Epithelial cell of proximal tubule (primary cell): ENCODE measurements at regions not wholly inside any gene's neighbourhood (a gene's known extent, or its start where the extent isn't known, plus 50 kb on each side); places are given as distances from the start of the nearest gene placed in this dataset.

ENCODE experiments used
- DNase-seq: peaks from one replicate; pipeline ENCODE4 v3.0.0-alpha.2; 2011; ENCODE audit warnings: low read depth
- H3K4me3 ChIP-seq: 2 replicates; pipeline ENCODE4 v1.5.1; 2011; ENCODE audit warnings: low read depth, mild to moderate bottlenecking, low read length
- CTCF ChIP-seq: conservative IDR thresholded peaks from 2 replicates; pipeline ENCODE4 v1.5.1; 2012; ENCODE audit warnings: low read depth, mild to moderate bottlenecking, low read length

DNA sequence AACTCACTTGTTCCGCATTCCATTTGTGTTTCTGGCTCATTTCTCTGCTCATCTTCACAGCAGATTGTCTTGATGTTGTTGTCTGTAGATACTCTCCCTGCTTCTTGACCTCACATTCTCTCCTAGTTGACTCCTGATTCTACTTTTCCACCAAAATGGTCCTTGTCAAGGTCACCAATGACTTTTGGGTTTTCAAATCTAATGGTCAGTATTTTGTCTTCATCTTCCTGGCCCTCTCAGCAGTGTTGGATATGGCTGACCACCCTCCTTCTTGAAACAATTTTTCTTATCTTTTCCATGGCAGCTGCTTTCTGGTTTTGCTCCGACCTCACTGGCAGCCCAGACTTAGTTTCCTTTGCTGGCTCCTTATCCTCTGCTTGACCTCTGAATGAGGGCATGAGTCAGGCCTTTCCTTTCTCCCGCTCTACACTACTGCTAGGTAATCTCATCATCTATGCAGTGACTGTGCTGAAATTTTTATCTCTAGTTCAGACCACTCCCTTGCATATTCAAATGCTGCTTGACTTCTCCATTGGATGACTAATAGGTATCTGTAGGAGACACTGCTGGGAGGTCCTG, 386.6 kb upstream of the SPRED2 start:
- H3K4me3 ChIP-seq = no peak overlapping the region
- TF ChIP-seq CTCF = no peak
- DNase-seq = no peak

DNA sequence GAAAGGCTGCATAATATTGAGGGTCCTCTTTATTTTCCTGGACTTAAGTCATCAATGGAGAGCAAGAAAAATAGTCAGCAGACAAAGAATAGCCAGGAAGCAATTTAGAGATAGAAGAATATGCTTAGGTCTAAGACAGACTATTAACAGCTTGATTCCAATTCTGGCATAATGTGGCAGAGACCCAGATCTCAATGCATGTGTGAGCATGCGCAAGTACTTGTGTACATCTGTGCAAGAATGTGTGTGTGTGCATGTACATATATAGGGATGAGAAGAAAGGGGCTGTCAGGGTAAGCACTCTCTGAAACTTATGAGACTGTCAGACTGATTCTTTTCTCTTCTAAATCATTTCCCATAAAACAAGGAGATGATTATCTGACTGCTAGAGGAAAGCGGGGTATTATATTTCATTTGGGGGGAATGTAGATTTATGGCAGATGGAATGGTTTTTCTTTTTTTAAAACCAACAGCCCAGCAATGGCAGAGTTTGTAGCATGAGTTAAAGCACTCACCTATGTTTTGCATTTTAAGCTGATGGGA, 381.3 kb upstream of the SPRED2 start:
- DNase-seq = no peak
- H3K4me3 ChIP-seq = no peak overlapping the region
- TF ChIP-seq CTCF = no peak

DNA sequence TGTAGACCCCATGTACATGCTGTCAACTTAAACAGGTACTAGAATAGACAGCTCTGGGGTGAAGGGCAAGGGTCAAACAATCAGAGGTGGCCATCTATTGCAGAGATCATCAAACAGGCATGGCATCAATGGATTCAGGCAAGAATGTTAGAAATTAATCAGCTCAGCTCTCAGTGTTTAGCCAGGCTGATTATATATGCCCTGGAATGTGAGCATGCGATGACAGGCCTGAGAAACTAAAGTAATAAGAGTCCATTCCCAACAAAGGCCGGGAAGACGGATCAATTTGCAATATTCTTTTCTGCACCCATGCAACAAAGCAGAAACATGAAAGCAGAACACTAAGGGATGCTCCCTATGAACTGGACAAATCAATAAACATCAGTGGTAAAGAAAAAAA, 380.5 kb upstream of the SPRED2 start:
- no peak overlapping the region for H3K4me3 ChIP-seq
- DNase-seq = no peak
- no peak for TF ChIP-seq CTCF

- no peak for DNase-seq
- H3K4me3 ChIP-seq = no peak overlapping the region
- no peak for TF ChIP-seq CTCF
These were observed 375.5 kb upstream of the SPRED2 start for GRCh38 chr2:65807942-65808341.

GRCh38 chr2:65804777-65805176, 372.4 kb upstream of the SPRED2 start:
- TF ChIP-seq CTCF = no peak
- DNase-seq = no peak
- no peak overlapping the region for H3K4me3 ChIP-seq

- no peak for DNase-seq
- H3K4me3 ChIP-seq = no peak overlapping the region
- TF ChIP-seq CTCF = no peak
These were observed 370.0 kb upstream of the SPRED2 start for GRCh38 chr2:65802298-65802942.

GRCh38 chr2:65800998-65801397, 368.6 kb upstream of the SPRED2 start:
- TF ChIP-seq CTCF = peak; percentile 61
- no peak overlapping the region for H3K4me3 ChIP-seq
- no peak for DNase-seq
